Neural progenitor cell (in vitro differentiated cells): ENCODE measurements at regions not wholly inside any gene's neighbourhood (a gene's known extent, or its start where the extent isn't known, plus 50 kb on each side); places are given as distances from the start of the nearest gene placed in this dataset.
A peak's percentile ranks its signal among the peaks of the same experiment; 100 is the strongest.

Source experiments
- DNase-seq: peaks from one replicate; pipeline ENCODE4 v3.0.0-alpha.2; 2016; ENCODE audit warnings: low spot score
- H2AFZ ChIP-seq: fragments of 200-600 bp; sonication (generic); replicated peaks from 2 replicates; pipeline ENCODE4 v1.6.1; 2016; ENCODE audit warnings: antibody characterized with exemption
- H3F3A ChIP-seq: fragments of 200-600 bp; sonication (generic); 2 replicates; pipeline ENCODE4 v1.6.1; 2016; ENCODE audit warnings: antibody characterized with exemption, low read depth
- H3K27ac ChIP-seq: fragments of 200-600 bp; sonication (generic); 2 replicates; pipeline ENCODE4 v1.5.1; 2016; ENCODE audit warnings: mild to moderate bottlenecking
- H3K27me3 ChIP-seq: fragments of 200-600 bp; sonication (generic); 2 replicates; pipeline ENCODE4 v1.6.1; 2016; ENCODE audit warnings: mild to moderate bottlenecking, moderate library complexity
- H3K36me3 ChIP-seq: fragments of 200-600 bp; sonication (generic); 2 replicates; pipeline ENCODE4 v1.5.1; 2016
- H3K4me1 ChIP-seq: fragments of 200-600 bp; sonication (generic); 2 replicates; pipeline ENCODE4 v1.6.1; 2016; ENCODE audit warnings: mixed run types
- H3K4me2 ChIP-seq: fragments of 200-600 bp; sonication (generic); 2 replicates; pipeline ENCODE4 v1.6.1; 2016
- H3K4me3 ChIP-seq: fragments of 200-600 bp; sonication (generic); 2 replicates; pipeline ENCODE4 v1.5.1; 2016
- H3K79me2 ChIP-seq: fragments of 200-600 bp; sonication (generic); 2 replicates; pipeline ENCODE4 v1.6.1; 2016; ENCODE audit warnings: low read depth
- H3K9ac ChIP-seq: fragments of 200-600 bp; sonication (generic); 2 replicates; pipeline ENCODE4 v1.6.1; 2016
- H3K9me3 ChIP-seq: fragments of 200-600 bp; sonication (generic); 2 replicates; pipeline ENCODE4 v1.5.1; 2016; ENCODE audit warnings: low read depth
- H4K20me1 ChIP-seq: fragments of 200-600 bp; sonication (generic); 2 replicates; pipeline ENCODE4 v1.6.1; 2016; ENCODE audit warnings: low read depth
- H3K27ac Mint-ChIP-seq: 3 replicates; pipeline ENCODE4 v1.8.0; 2021; ENCODE audit warnings: mixed read lengths
- H3K27me3 Mint-ChIP-seq: 2 replicates; pipeline ENCODE4 v1.8.0; 2022; ENCODE audit warnings: low read depth, mild to moderate bottlenecking, inconsistent platforms, moderate library complexity, mixed read lengths; ENCODE audit not compliant: insufficient read depth
- H3K36me3 Mint-ChIP-seq: 3 replicates; pipeline ENCODE4 v1.8.0; 2021; ENCODE audit warnings: mixed read lengths
- H3K4me1 Mint-ChIP-seq: 3 replicates; pipeline ENCODE4 v1.8.0; 2021; ENCODE audit warnings: mixed read lengths
- H3K4me3 Mint-ChIP-seq: 3 replicates; pipeline ENCODE4 v1.8.0; 2021; ENCODE audit warnings: mild to moderate bottlenecking, moderate library complexity, mixed read lengths
- H3K9me3 Mint-ChIP-seq: 3 replicates; pipeline ENCODE4 v1.8.0; 2020; ENCODE audit warnings: mixed read lengths
- CTCF ChIP-seq: fragments of 200-600 bp; sonication (generic); IDR thresholded peaks from 2 replicates; pipeline ENCODE4 v1.5.1; 2017; ENCODE audit warnings: antibody characterized with exemption, mild to moderate bottlenecking
- EZH2 ChIP-seq: fragments of 200-600 bp; sonication (generic); IDR thresholded peaks from 2 replicates; pipeline ENCODE4 v1.6.1; 2017; ENCODE audit warnings: antibody characterized with exemption, mild to moderate bottlenecking, moderate library complexity
- EZH2phosphoT487 ChIP-seq: fragments of 200-600 bp; sonication (generic); IDR thresholded peaks from 2 replicates; pipeline ENCODE4 v1.6.1; 2017; ENCODE audit warnings: antibody characterized with exemption

- Histone ChIP-seq H3K9ac (no peak overlapping the region), H2AFZ (no peak overlapping the region), H3K79me2 (no peaks in the 10 kb centered on the region), H3K36me3 (no peaks in the 10 kb centered on the region), H3F3A (no peaks in the 10 kb centered on the region), H3K4me3 (no peak overlapping the region), H3K27me3 (no peaks in the 10 kb centered on the region), H3K4me1 (peaks cover 25% of the 10 kb centered on the region), H3K9me3 (no peaks in the 10 kb centered on the region), H3K27ac (no peak overlapping the region), H3K4me2 (no peak overlapping the region), H4K20me1 (no peaks in the 10 kb centered on the region)
- DNase-seq: no peak
- Mint-ChIP-seq H3K4me1 (peaks cover 13% of the 10 kb centered on the region), H3K9me3 (no peaks in the 10 kb centered on the region), H3K27ac (no peak overlapping the region), H3K27me3 (no peaks in the 10 kb centered on the region), H3K36me3 (peaks cover 4% of the 10 kb centered on the region), H3K4me3 (no peak overlapping the region)
- no peak for TF ChIP-seq EZH2
- TF ChIP-seq CTCF: no peak
- TF ChIP-seq EZH2phosphoT487: no peak
Observed at GRCh38 chr13:73833325-73834070, 300.7 kb downstream of the KLF12 start.

GRCh38 chr13:73832825-73833224 lies 301.4 kb downstream of the KLF12 start:
- Mint-ChIP-seq H3K36me3 (peaks cover 3% of the 10 kb centered on the region), H3K4me3 (no peak overlapping the region), H3K4me1 (peaks cover 13% of the 10 kb centered on the region), H3K27ac (no peak overlapping the region), H3K9me3 (no peaks in the 10 kb centered on the region), H3K27me3 (no peaks in the 10 kb centered on the region)
- H2AFZ ChIP-seq: no peak overlapping the region
- no peaks in the 10 kb centered on the region for H3K79me2 ChIP-seq
- H3K27me3 ChIP-seq: no peaks in the 10 kb centered on the region
- no peak for TF ChIP-seq EZH2phosphoT487
- no peak for TF ChIP-seq CTCF
- TF ChIP-seq EZH2: no peak
- no peaks in the 10 kb centered on the region for H3K36me3 ChIP-seq
- no peak for DNase-seq
- H3K4me1 ChIP-seq: peaks cover 25% of the 10 kb centered on the region
- H3K4me3 ChIP-seq: no peak overlapping the region
- no peak overlapping the region for H3K4me2 ChIP-seq
- no peak overlapping the region for H3K27ac ChIP-seq
- no peaks in the 10 kb centered on the region for H3F3A ChIP-seq
- H3K9ac ChIP-seq: no peak overlapping the region
- no peaks in the 10 kb centered on the region for H4K20me1 ChIP-seq
- no peaks in the 10 kb centered on the region for H3K9me3 ChIP-seq

DNA sequence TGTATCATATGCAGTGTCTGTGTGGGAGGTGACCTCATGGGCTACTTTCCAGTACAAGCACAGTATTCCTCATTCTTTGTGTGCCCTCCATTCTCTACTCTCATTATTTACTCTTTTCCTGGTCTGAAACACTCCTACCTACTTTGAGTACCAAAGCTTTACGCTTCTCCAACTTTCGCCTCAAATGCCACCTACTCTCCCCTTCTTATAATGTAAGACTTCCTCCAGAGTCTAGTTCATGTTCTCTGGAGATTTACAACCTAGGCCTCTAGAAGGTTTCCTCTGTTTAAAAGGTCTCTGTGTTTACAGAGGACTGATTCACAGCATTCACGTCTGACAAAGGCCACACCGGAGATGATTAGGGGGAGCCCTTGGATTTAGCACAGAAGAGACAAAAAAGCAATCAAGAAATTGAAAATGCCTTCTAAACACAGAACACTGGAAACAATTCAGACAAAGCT lies 302.0 kb downstream of the KLF12 start:
- Histone ChIP-seq H4K20me1 (no peaks in the 10 kb centered on the region), H3K4me3 (no peak overlapping the region), H3K4me2 (peak overlapping the region; percentile 5), H2AFZ (no peak overlapping the region), H3K4me1 (peaks cover 25% of the 10 kb centered on the region), H3K27me3 (no peaks in the 10 kb centered on the region), H3F3A (no peaks in the 10 kb centered on the region), H3K36me3 (no peaks in the 10 kb centered on the region), H3K9ac (no peak overlapping the region), H3K79me2 (no peaks in the 10 kb centered on the region), H3K27ac (no peak overlapping the region), H3K9me3 (no peaks in the 10 kb centered on the region)
- Mint-ChIP-seq H3K4me1 (peaks cover 13% of the 10 kb centered on the region), H3K9me3 (no peaks in the 10 kb centered on the region), H3K36me3 (no peaks in the 10 kb centered on the region), H3K27me3 (no peaks in the 10 kb centered on the region), H3K4me3 (no peak overlapping the region), H3K27ac (peak overlapping the region; percentile 1)
- no peak for TF ChIP-seq EZH2phosphoT487
- TF ChIP-seq EZH2: no peak
- TF ChIP-seq CTCF: no peak
- DNase-seq: peak; percentile 25
